Stimulated activated CD8-positive, alpha-beta memory T cell treated with anti-CD3 and anti-CD28 coated beads, Interleukin-15, amount 100 ng/mL, for 4 hours (primary cell): ENCODE measurements at regions not wholly inside any gene's neighbourhood (a gene's known extent, or its start where the extent isn't known, plus 50 kb on each side); places are given as distances from the start of the nearest gene placed in this dataset.

Experiments
- DNase-seq, 2 donors: peaks; one replicate each; pipeline ENCODE4 v3.0.0-alpha.2; 2020; ENCODE audit warnings: low read depth in 2 of 2

DNA sequence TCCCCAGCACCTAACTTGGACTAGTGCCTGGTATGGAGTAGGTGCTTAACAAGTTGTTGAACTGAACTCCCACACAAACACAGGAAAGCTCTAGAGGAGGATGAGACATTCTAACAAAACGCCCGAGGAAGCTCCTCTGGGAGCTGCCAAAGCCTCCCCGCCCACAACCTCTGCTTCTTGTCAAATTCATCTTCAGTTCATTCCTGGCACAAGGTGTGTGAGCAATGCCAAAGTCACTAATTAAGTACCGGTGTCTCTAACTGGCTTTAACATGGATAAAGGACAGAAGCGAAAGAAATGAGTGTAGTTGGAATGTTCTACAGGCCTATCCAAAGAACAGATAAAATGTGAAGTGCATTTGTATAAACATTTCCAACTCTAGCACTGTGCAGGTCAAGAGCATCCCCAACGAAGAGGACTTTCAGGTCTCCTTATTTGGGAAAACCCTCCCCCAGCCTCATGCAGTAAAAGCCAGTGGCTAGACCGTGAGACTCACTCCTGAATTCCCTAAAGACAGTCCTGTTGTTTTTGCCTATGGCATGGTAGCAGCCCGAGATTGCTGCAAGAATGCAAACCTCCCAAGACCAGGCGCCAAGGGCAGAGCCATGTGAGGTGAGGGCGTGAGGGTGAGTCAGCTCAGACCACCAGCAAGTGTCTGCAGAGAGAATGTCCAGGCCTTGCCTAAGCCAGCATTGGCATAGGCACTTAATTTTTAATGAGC lies 72.2 kb upstream of the KLF3 start:
- DNase-seq: no peak

DNA sequence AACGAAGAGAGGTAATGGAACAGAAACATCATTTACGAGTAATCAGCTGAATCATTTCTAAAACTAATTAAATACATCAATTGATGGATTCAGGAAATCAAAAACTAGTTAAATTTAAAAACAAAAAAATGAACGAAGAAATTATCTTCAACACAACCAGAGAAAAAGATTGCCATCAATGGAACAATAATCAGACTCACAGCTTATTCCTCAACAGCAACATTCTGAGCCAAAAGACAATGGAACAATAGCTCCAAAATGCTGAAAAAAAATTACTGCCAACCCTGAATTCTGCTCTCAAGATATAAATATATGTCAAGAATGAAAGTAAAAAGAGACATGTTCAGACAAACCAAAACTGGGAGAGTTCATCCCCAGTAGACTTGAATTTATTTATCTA lies 65.5 kb upstream of the KLF3 start:
- no peak for DNase-seq

DNA sequence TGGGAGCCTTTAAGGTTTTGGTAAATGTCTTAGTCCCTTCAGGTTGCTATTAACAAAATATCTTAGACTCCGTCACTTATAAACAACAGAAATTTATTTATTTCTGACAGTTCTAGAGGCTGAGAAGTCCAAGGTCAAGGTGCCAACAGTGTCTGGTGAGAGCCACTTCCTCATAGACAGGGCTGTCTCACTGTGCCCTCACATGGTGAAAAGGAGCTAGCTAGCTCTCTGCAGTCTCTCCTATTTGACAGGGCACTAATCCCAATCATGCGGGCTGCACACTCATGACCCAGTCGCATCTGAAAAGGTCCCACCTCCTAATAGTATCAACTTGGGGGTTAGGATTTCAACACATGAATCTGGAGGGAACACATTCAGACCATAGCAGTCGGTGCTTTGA lies 63.4 kb upstream of the KLF3 start:
- DNase-seq: no peak

DNA sequence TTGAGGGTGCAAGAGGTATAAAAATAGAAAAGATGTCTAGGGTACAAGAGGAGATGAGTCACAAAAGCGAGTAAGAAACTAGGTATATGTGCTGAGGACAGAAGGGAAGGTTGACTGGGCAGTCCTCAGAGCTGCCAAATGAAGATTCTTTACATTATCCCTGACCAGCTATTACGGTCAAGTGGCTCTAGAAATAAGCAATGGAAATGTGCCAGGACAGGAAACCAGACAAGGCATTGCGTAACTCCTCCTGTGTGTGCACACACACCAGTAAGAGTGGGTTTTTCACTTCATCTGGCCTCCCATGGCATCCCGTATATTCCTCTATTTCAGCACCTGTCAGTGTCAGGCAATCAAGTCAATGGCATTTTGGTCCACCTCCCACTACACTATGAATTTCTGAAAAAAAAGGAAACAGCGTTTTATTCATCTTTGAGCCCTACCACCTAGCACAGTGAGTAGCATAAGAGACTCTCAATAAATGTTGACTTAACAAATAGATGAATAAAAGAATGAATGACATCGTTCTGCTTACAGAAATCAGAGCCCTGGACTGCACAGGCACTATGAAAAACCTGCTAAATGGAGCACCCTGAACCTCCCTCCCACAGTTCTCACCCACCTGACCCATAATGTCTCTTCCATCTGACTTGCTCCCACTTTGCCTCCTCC lies 62.6 kb upstream of the KLF3 start:
- DNase-seq: no peak

DNA sequence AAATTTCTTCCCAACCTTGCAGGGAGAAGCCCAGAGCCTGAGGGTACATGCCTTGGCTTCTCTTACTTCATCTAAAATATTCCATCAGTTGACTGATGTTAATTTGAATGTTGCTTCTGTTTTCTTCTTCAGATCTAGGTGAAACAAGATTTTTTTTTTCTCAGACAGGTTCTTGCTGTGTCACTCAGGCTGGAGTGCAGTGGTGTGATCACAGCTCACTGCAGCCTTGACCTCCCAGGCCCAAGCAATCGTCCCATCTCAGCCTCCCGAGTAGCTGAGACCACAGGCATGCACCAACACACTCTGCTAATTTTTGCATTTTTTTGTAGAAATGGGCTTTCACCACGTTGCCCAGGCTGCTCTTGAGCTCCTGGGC lies 62.1 kb upstream of the KLF3 start:
- no peak for DNase-seq

DNA sequence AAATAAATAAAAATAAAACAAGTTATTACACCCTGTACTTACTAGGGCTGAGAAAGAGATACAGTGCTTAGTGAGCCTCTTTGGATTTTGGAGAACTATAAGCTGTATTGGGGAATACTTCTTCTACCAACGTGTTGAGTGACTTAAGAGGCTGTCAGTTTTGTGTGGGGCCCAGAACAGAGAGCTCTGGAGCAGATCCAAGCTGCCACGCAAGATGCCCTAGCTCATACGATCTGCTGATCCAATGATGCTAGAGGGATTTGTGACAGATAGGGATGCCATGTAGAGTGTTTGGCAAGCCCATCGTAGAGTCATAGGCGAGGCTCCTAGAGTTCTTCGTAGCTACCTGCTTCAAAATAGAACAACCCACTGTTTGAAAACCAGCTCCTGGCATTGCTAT lies 60.3 kb upstream of the KLF3 start:
- DNase-seq: no peak

DNA sequence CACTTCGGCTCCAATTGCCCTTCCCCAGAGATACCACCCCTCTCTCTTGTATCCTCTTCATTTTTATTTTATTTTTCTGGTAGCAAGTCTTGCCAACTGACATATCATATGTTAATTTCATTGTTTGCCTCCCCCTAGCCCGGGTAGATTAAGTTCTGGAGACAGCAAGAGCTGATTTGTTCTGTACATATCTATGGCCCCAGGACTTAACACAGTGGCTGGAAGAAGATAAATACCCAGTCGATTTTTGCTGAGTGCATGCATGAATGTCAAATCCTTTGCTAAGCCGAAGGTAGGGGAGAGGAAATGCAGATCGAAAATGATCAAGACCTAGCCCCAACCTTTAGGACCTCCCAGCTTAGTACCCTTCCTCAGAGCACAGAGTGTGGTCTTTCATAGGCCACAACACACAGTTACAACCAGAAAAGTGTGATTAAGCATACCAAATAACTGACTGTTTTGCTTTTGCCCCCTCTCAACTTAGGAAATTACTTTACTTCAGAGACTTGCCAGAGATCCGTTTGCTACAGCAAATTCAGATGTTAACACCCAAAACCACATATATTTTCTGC lies 58.7 kb upstream of the KLF3 start:
- DNase-seq: no peak

DNA sequence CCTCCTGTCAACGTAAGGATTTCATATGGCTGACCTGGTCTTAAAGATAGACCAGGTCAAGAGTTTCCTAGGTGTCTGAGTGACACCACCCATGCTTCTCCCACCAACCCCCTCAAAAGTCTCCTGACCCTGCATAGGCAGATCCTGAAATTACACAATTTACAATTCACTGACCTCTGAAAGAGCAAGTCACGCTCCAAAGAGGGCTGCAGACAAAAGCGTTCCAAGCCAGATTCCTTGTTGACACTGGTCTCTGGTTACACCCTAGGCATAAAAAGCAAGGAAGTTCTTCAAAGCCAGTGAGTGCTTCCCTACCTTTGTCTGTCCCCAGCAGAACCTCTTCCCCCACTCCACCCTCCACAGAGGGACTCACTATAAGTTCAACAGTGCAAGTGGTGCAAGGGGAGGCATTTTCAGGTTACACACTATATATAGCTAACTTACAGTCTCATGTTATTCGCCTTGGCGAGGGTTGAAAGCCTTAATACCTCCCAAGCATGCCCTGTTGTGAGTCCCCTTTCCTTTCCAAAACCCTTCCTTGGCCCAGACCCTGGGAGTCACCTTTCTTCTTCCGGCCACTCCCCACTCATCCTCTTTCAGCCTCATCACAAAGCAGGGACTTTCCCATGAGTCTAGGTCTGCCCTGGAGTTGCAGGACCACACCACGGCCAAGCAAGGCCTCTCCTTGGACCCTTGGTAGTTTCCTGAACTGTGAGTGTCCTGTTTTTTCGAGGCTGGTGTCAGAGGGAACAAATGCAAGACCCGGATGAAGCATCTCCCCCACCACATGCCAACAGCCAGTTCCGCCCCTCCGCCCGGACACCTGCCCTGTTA lies 58.0 kb upstream of the KLF3 start:
- no peak for DNase-seq

DNA sequence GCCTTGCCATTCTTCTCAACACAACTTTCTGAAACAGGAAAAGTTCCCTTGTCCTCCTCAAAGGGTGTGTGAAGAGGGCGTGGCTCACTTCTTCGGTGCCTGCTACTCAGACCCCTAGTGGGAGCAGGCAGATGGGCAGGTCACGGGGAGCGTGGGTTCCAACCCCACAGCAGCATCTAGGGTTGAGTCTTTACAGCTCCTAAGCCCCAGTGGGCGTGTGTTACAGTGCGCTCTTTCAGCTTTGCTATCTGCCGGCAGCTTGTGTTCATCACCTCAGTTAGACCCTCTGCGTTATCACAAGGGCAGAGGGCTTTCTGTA lies 57.5 kb upstream of the KLF3 start:
- DNase-seq: no peak

DNA sequence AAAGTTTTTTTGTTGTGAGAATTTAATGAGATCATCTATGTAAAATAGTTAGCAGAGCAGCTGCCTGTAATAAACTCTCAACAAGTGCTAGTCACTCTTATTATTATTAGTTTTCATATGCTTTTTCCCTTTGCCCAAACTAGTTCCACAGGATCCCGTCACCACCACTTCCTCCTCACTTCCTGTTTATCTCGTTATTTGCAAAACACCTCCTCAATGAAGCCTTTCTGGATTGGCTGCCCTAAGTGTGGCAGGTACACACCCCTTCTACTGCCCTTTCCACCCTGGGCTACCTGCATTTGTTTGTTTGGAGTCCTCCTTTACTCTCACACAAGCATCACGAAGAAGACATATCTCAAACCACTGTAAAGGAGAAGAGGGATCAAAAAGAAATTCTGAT lies 54.4 kb upstream of the KLF3 start:
- DNase-seq: no peak

DNA sequence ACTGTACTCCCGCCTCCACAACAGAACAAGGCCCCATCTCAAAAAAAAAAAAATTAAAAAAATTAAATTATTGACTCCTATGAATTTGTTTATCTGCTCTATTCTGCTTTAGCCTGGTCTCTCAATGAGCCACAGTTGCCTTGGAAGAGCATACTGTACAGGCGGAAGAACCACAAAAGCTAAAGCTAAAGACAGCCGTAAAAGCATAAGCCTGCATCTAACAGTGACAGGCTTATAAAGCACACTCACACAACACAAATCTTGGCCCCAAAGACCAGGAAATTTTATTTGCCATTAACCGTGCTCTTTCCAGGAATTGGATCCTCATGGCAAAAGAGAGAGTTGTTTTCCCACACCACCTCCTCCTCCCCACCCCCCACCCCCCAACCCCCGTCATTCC lies 53.5 kb upstream of the KLF3 start:
- no peak for DNase-seq

DNA sequence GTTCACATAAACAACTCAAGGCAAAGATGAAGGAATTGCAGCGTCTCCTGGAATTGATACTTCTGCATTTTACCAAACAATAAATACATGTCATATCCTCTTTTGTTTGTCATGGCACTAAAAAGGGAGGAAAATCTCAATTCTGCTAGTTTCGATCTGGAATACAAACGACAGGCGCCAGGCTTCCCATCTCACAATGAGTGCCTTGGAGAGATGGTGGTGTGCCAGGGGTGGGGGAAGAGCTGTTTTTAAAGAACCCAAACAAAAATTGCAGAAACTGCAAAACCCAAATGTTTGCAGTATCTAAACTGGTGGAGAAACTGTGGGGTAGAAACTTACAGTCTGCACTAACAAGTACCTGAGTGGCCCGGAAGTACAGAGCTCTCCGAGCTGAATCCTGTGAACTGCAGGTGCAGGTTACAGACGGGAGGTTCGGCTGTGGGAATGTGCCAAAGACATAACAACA lies 53.0 kb upstream of the KLF3 start:
- no peak for DNase-seq

DNA sequence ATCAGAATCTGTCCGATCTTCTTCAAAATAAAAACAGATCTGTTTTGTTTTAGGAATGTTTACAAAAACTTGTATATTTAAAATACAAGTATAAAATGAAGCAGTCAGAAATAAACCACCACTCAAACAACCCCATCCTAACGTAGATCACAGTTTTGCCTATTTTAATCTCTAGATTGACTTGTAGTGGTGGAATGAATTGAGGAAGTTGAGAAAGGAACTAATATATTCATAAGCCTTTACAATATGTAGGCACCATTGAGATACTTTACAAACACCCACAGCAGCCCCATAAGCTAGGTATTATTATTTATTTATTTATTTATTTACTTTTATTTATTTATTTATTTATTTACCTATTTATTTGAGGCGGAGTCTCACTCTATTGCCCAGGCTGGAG lies 52.3 kb upstream of the KLF3 start:
- DNase-seq: no peak

DNA sequence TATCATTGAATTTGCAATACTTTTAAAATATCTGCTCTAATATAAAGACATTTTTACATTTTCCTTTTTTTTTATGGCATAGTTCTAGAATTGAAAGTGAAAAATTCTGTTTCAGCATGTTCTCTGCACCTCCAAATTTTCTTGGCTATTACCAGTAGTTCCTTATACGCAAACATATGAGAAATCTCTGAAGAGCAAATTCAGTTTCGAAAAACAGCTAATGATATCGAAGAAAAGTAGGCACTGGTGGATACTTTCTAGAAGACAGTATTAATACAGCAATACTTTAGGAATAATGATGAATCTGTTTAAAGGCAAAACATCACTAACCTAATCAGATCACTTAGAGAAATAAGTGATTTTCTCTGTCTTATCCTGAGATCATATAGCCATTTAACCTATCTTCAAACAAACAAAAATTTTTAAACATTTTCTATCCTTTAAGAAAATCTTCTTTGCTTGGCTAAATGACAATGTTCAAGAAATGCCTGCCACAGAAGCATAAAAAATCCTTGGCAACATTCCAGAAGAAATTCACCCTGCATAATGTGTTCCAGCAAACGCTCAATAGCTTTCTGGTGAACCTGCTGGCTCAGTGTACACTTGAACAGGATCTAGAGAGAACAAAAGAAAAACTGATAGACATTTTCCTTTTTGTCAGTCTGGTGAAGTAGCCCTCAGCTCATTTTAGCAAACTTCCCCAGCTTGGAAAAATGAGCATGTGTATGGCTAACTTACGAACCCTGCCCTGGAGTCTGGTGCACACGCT lies 51.2 kb upstream of the KLF3 start:
- no peak for DNase-seq
